Spleen (tissue), 11 donors: ENCODE measurements at regions not wholly inside any gene's neighbourhood (a gene's known extent, or its start where the extent isn't known, plus 50 kb on each side); places are given as distances from the start of the nearest gene placed in this dataset.

Experiments
- DNase-seq: peaks from one replicate; pipeline ENCODE4 v3.0.0-alpha.2; 2020
- H3K27ac ChIP-seq, 8 donors: fragments of 200-600 bp; sonication (generic) in 7 of 8; 1 replicate in 4 of 8; 2 replicates in 4 of 8; pipeline versions ENCODE4 v1.5.0 to v1.8.0; 2016 to 2021; ENCODE audit warnings: inconsistent platforms in 4 of 8, mild to moderate bottlenecking in 4 of 8, moderate library complexity in 1 of 8
- H3K27me3 ChIP-seq, 7 donors: fragments of 200-600 bp; sonication (generic) in 6 of 7; replicated peaks in 1 of 7; 1 replicate in 4 of 7; 2 replicates in 3 of 7; pipeline versions ENCODE4 v1.5.0 to v1.8.0; 2016 to 2021; ENCODE audit warnings: inconsistent platforms in 3 of 7, mild to moderate bottlenecking in 1 of 7
- H3K36me3 ChIP-seq, 6 donors: fragments of 200-600 bp; sonication (generic) in 5 of 6; 1 replicate in 4 of 6; 2 replicates in 2 of 6; pipeline versions ENCODE4 v1.5.0 to v1.8.0; 2016 to 2021; ENCODE audit warnings: inconsistent platforms in 2 of 6
- H3K4me1 ChIP-seq, 6 donors: fragments of 200-600 bp; sonication (generic) in 5 of 6; 1 replicate in 3 of 6; 2 replicates in 3 of 6; pipeline versions ENCODE4 v1.5.0 to v1.8.0; 2016 to 2021; ENCODE audit warnings: inconsistent platforms in 3 of 6
- H3K4me3 ChIP-seq, 8 donors: fragments of 200-600 bp; sonication (generic) in 7 of 8; 1 replicate in 4 of 8; 2 replicates in 4 of 8; pipeline versions ENCODE4 v1.5.0 to v1.8.0; 2016 to 2021; ENCODE audit warnings: inconsistent platforms in 4 of 8, mild to moderate bottlenecking in 4 of 8, moderate library complexity in 2 of 8
- H3K9me3 ChIP-seq, 8 donors: fragments of 200-600 bp; sonication (generic) in 7 of 8; 1 replicate in 4 of 8; 2 replicates in 4 of 8; pipeline versions ENCODE4 v1.5.0 to v1.8.0; 2016 to 2021; ENCODE audit warnings: inconsistent platforms in 4 of 8
- POLR2A ChIP-seq, 3 donors: fragments of 450-650 bp; IDR thresholded peaks; one replicate each; pipeline ENCODE4 v1.5.1; 2017; ENCODE audit warnings: antibody characterized with exemption in 3 of 3, mild to moderate bottlenecking in 1 of 3
- POLR2AphosphoS5 ChIP-seq, 3 donors: sonication (generic); formaldehyde crosslinking; IDR thresholded peaks; one replicate each; pipeline ENCODE4 v1.5.1; 2017; ENCODE audit warnings: antibody characterized with exemption in 3 of 3
- WGBS, 5 donors: extraction: QIAGEN DNeasy Blood & Tissue Kit in 3 of 5; methylation state at CpG; one replicate each; pipeline versions ENCODE4 v1.1.5 to v1.1.7; 2013 to 2018; 5-methylcytosine and 5-hydroxymethylcytosine counted together
- intact Hi-C: fragments of 100-400 bp; cut with DNase I; formaldehyde crosslinking; loops from one replicate; pipeline ENCODE4 v1.15.0; 2023; ENCODE audit warnings: low total_unique reads
- TF ChIP-seq, protein P1 (sequence below), 11 experiments: fragments of 200-600 bp in 7 of 11; fragments of 450-650 bp in 4 of 11; sonication (generic) in 4 of 11; IDR thresholded peaks in 8 of 11; conservative IDR thresholded peaks in 3 of 11; 1 replicate in 7 of 11; 2 replicates in 4 of 11; pipeline versions ENCODE4 v1.4.0 to v1.8.0; 2016 to 2021; ENCODE audit warnings: antibody characterized with exemption in 11 of 11, inconsistent platforms in 4 of 11, mild to moderate bottlenecking in 1 of 11
- donor health status: healthy with polysubstance abuse.
- donor health status: DM: no; HTN: no; CAD: no; lungs with moderate emphysema.
- donor health status: DM: no; HTN: no; CAD: no.
- donor health status: Bipolar disorder and iron deficiency.
- donor health status: healthy.
- donor health status: DM: no; HTN: no; CAD: no.
- donor health status: DM: yes; HTN: yes; CAD: no.

DNA sequence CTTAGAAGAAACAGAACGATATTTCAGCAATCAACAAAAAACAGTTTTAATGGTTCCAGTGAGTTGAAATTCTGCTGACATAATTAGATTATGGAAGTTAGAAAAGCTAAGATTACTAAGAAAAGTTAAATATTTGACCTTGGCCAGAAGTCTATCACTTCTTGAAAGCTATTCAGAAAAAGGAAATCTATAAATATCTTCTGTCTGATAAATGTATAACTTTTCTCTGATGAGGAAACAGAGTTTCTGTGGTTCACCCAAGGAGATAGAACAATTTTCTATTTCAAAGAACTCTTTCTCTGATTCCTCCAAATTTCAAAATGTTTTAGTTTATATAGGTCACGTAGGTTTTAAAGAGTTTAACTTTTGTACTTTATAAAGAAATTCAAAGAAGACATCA is 438.4 kb upstream of the CHORDC1 start:
- Histone ChIP-seq H3K27me3 (no peaks in the 10 kb centered on the region), H3K36me3 (no peaks in the 10 kb centered on the region), H3K9me3 (peaks cover 0 to 10% (median 0%) of the 10 kb centered on the region in 8 donors), H3K4me1 (no peaks in the 10 kb centered on the region), H3K27ac (no peak overlapping the region), H3K4me3 (no peak overlapping the region)
- intact Hi-C loops, result no loop called here
- TF ChIP-seq, protein P1, sequence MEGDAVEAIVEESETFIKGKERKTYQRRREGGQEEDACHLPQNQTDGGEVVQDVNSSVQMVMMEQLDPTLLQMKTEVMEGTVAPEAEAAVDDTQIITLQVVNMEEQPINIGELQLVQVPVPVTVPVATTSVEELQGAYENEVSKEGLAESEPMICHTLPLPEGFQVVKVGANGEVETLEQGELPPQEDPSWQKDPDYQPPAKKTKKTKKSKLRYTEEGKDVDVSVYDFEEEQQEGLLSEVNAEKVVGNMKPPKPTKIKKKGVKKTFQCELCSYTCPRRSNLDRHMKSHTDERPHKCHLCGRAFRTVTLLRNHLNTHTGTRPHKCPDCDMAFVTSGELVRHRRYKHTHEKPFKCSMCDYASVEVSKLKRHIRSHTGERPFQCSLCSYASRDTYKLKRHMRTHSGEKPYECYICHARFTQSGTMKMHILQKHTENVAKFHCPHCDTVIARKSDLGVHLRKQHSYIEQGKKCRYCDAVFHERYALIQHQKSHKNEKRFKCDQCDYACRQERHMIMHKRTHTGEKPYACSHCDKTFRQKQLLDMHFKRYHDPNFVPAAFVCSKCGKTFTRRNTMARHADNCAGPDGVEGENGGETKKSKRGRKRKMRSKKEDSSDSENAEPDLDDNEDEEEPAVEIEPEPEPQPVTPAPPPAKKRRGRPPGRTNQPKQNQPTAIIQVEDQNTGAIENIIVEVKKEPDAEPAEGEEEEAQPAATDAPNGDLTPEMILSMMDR (IDR thresholded peaks at IDR 0.05 in 8 of 11, conservative IDR thresholded peaks at IDR 0.05 in 3 of 11), result no peak
- TF ChIP-seq POLR2A (IDR thresholded peaks at IDR 0.05), result no peak
- no peak for TF ChIP-seq POLR2AphosphoS5 (IDR thresholded peaks at IDR 0.05)
- WGBS, 5 donors, result 59 to 83% (median 66%) methylated on average over 2 of the region's 2 CpGs
- DNase-seq, result no peak

DNA sequence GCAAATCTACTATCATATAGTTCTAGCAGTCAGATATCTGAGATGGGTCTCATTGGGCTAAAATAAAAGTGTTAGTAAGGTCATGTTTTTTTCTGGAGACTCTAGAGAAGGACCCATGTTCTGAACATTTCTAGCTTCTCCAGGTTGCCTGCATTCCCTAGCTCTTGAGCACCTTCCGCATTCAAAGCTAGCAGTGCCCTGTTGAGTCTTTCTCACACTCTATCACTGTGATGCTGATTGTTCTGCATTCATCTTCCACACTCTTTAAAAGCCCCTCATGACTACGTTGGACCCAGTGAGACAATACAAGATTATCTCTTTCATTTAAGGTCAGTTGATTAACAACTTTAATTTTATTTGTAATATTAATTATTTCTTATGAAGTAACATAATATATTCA is 433.3 kb upstream of the CHORDC1 start:
- H3K4me1 ChIP-seq, result no peaks in the 10 kb centered on the region
- no peak overlapping the region for H3K4me3 ChIP-seq
- intact Hi-C loops, result no loop called here
- WGBS, 5 donors, result 75 to 89% (median 87%) methylated on average over 2 of the region's 2 CpGs
- no peak for TF ChIP-seq POLR2AphosphoS5 (IDR thresholded peaks at IDR 0.05)
- TF ChIP-seq, protein P1 (IDR thresholded peaks at IDR 0.05 in 8 of 11, conservative IDR thresholded peaks at IDR 0.05 in 3 of 11), result no peak
- TF ChIP-seq POLR2A (IDR thresholded peaks at IDR 0.05), result no peak
- H3K27me3 ChIP-seq, result no peaks in the 10 kb centered on the region
- peaks cover 0 to 4% (median 0%) of the 10 kb centered on the region in 8 donors for H3K9me3 ChIP-seq
- no peak for DNase-seq
- no peaks in the 10 kb centered on the region for H3K36me3 ChIP-seq
- no peak overlapping the region for H3K27ac ChIP-seq

DNA sequence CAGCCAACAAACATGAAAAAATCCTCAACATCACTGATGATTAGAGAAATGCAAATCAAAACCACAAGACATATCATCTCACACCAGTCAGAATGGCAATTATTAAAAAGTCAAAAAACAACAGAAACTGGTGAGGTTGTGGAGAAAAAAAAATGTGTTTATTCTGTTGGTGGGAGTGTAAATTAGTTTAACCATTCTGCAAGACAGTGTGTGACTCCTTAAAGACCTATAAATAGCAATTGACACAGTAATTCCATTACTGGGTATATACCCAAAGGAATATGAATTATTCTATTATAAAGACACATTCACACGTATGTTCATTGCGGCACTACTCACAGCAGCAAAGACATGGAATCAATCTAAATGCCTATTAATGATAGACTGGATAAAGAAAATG is 427.3 kb upstream of the CHORDC1 start:
- H3K4me3 ChIP-seq, result no peak overlapping the region
- no peaks in the 10 kb centered on the region for H3K9me3 ChIP-seq
- no peak for DNase-seq
- no peaks in the 10 kb centered on the region for H3K4me1 ChIP-seq
- no peaks in the 10 kb centered on the region for H3K36me3 ChIP-seq
- WGBS, 5 donors, result 85 to 98% (median 94%) methylated on average over 2 of the region's 2 CpGs
- no peaks in the 10 kb centered on the region for H3K27me3 ChIP-seq
- TF ChIP-seq, protein P1 (IDR thresholded peaks at IDR 0.05 in 8 of 11, conservative IDR thresholded peaks at IDR 0.05 in 3 of 11), result no peak
- TF ChIP-seq POLR2AphosphoS5 (IDR thresholded peaks at IDR 0.05) (no peak), POLR2A (IDR thresholded peaks at IDR 0.05) (no peak)
- H3K27ac ChIP-seq, result no peak overlapping the region
- intact Hi-C loops, result no loop called here

DNA sequence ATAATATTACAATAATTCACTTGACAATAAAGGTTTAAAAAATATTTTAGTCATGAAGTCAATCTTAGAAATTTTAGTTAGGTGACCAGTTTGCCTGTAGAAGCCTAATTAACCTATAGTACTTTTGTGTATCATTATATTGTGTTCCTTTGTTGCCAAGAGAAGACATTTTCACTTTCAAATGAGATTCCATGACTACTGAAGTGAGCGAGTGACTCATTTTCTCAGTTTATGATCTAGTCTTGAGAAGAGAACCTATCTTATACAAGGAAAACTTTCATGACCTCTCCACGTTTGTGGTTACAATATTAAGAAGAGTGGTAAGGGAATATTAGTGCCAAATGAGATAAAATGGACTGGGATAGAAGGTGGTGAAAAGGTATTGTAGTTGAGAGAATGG is 423.9 kb upstream of the CHORDC1 start:
- 72 to 83% (median 77%) methylated on average over 2 of the region's 2 CpGs for WGBS, 5 donors
- H3K4me3 ChIP-seq, result no peak overlapping the region
- H3K27ac ChIP-seq, result no peak overlapping the region
- intact Hi-C loops, result no loop called here
- no peak for TF ChIP-seq POLR2A (IDR thresholded peaks at IDR 0.05)
- TF ChIP-seq, protein P1 (IDR thresholded peaks at IDR 0.05 in 8 of 11, conservative IDR thresholded peaks at IDR 0.05 in 3 of 11), result no peak
- no peak for TF ChIP-seq POLR2AphosphoS5 (IDR thresholded peaks at IDR 0.05)
- no peak for DNase-seq
- H3K36me3 ChIP-seq, result no peaks in the 10 kb centered on the region
- H3K4me1 ChIP-seq, result no peaks in the 10 kb centered on the region
- H3K27me3 ChIP-seq, result no peaks in the 10 kb centered on the region
- no peaks in the 10 kb centered on the region for H3K9me3 ChIP-seq
